Activated T-cell treated with anti-CD3 and anti-CD28 coated beads, Interleukin-2, amount 50 U/mL, for 72 hours (primary cell): ENCODE measurements at regions not wholly inside any gene's neighbourhood (a gene's known extent, or its start where the extent isn't known, plus 50 kb on each side); places are given as distances from the start of the nearest gene placed in this dataset.
"Not testable (repeated sequence)": the region's sequence is repeated elsewhere in the genome, so short reads cannot be mapped to it uniquely, and the experiment has no call there.

Experiments used
- ATAC-seq, 2 donors: fragments of 150-1000 bp; cut with Tn5 transposase; replicated peaks in 1 of 2; 2 replicates each; pipeline ENCODE4 v1.10.0; 2021; ENCODE audit warnings: moderate library complexity in 2 of 2, mild to moderate bottlenecking in 1 of 2
- DNase-seq, 2 donors: peaks; one replicate each; pipeline ENCODE4 v3.0.0; 2021 to 2022; ENCODE audit warnings: mixed read lengths in 1 of 2
- H3K27ac Mint-ChIP-seq: one replicate; pipeline ENCODE4 v1.8.0; 2022; ENCODE audit warnings: mild to moderate bottlenecking, moderate library complexity, mixed read lengths
- H3K27me3 Mint-ChIP-seq: one replicate; pipeline ENCODE4 v1.8.0; 2022; ENCODE audit warnings: low read depth, mixed read lengths
- H3K36me3 Mint-ChIP-seq, 2 donors: one replicate each; pipeline ENCODE4 v1.8.0; 2022; ENCODE audit warnings: mixed read lengths in 2 of 2, mild to moderate bottlenecking in 1 of 2; ENCODE audit not compliant: insufficient read depth in 2 of 2
- H3K4me1 Mint-ChIP-seq: one replicate; pipeline ENCODE4 v1.8.0; 2022; ENCODE audit warnings: low read depth, mixed read lengths
- H3K4me3 Mint-ChIP-seq, 2 donors: one replicate each; pipeline ENCODE4 v1.8.0; 2022; ENCODE audit warnings: mild to moderate bottlenecking in 2 of 2, mixed read lengths in 2 of 2, moderate library complexity in 2 of 2
- H3K9me3 Mint-ChIP-seq, 2 donors: one replicate each; pipeline ENCODE4 v1.8.0; 2022; ENCODE audit warnings: mixed read lengths in 2 of 2

DNA sequence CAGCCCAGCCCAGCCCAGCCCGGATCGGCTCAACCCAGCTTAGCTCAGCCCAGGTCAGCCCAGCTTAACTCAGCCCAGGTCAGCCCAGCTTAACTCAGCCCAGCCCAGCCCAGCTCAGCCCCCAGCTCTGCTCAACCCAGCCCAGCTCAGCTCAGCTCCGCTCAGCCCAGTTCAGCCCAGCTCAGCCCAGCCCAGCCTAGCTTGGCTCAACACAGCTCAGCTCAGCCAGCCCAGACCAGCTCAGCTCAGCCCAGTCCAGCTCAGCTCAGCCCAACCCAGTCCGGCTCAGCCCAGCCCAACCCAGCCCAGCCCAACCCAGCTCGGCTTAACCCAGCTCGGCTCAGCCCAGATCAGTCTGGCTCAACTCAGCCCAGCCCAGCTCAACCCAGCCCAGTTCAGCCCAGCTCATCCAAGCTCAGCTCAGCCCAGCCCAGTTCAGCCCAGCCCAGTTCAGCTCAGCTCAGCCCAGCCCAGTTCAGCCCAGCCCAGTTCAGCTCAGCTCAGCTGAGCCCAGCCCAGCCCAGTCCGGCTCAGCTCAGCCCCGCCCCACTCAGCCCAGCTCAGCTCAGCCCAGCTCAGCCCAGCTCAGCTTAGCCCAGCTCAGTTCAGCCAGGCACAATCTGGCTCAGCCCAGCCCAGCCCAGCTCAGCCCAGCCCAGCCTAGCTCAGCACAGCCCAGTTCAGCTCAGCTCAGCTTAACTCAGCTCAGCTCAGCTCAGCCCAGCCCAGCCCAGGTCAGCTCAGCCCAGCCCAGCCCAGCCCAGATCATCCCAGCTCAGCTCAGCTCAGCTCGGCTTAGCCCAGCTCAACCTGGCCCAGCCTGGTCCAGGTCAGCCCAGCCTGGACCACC, 331.7 kb downstream of the TMEM121 start:
- Mint-ChIP-seq H3K27ac (no peak overlapping the region), H3K36me3 (no peaks in the 10 kb centered on the region), H3K27me3 (peaks cover 16% of the 10 kb centered on the region), H3K4me3 (peak overlapping the region; percentile 34 to 55), H3K4me1 (peaks cover 26% of the 10 kb centered on the region), H3K9me3 (no peaks in the 10 kb centered on the region)
- DNase-seq (no peak), ATAC-seq (peak; percentile 13 to 32)

DNA sequence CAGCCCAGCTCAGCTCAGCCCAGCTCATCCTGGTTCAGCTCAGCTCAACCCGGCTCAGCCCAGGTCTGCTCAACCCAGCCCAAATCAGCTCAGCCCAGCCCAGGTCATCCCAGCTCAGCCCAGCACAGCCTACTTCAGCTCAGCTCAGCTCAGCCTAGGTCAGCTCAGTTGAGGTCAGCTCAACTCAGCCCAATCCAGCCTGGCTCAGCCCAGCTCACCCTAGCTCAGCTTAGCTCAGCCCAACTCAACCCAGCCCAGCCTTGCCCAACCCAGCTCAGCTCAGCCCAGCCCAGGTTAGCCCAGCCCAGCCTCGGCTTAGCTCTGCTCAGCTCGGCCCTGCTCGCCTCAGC, 332.3 kb downstream of the TMEM121 start:
- no peaks in the 10 kb centered on the region for H3K9me3 Mint-ChIP-seq
- DNase-seq (no peak), ATAC-seq (peak; percentile 8 to 18)
- H3K36me3 Mint-ChIP-seq, result no peaks in the 10 kb centered on the region
- peaks cover 26% of the 10 kb centered on the region for H3K4me1 Mint-ChIP-seq
- H3K27ac Mint-ChIP-seq, result no peak overlapping the region
- peaks cover 18% of the 10 kb centered on the region for H3K27me3 Mint-ChIP-seq
- peak overlapping the region; percentile 34 to 55 for H3K4me3 Mint-ChIP-seq

DNA sequence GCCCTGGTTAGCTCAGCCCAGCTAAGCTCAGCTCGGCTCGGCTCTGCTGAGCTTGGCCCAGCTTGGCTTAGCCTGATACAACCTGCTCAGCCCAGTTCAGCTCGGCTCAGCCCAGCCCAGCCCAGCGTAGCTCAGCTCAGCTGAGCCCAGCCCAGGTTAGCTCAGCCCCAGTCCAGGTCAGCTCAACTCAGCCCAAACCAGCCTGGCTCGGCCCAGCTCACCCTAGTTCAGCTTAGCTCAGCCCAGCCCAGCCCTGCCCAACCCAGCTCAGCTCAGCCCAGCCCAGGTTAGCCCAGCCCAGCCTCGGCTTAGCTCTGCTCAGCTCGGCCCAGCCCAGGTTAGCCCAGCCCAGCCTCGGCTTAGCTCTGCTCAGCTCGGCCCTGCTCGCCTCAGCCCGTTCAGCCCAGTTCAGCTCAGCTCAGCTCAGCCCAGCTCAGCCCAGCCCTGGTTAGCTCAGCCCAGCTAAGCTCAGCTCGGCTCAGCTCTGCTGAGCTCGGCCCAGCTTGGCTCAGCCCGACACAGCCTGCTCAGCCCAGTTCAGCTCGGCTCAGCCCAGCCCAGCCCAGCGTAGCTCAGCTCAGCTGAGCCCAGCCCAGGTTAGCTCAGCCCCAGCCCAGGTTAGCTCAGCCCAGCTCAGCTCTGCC, 332.8 kb downstream of the TMEM121 start:
- Mint-ChIP-seq H3K4me1 (peaks cover 26% of the 10 kb centered on the region), H3K4me3 (peak overlapping the region in 1 of 2 donors; percentile 55), H3K27me3 (peaks cover 18% of the 10 kb centered on the region)
- DNase-seq, H3K27ac Mint-ChIP-seq, H3K9me3 Mint-ChIP-seq, H3K36me3 Mint-ChIP-seq: not testable (repeated sequence)
- peak; percentile 9 to 23 for ATAC-seq

GRCh38 chr14:105859717-105860614, 333.6 kb downstream of the TMEM121 start:
- Mint-ChIP-seq H3K36me3 (no peaks in the 10 kb centered on the region), H3K4me1 (peaks cover 26% of the 10 kb centered on the region), H3K9me3 (no peaks in the 10 kb centered on the region), H3K27me3 (peaks cover 18% of the 10 kb centered on the region), H3K4me3 (peak overlapping the region; percentile 65 to 70), H3K27ac (no peak overlapping the region)
- no peak for DNase-seq
- peak; percentile 38 to 39 for ATAC-seq

- H3K9me3 Mint-ChIP-seq, result no peaks in the 10 kb centered on the region
- peak overlapping the region; percentile 65 to 70 for H3K4me3 Mint-ChIP-seq
- H3K27me3 Mint-ChIP-seq, result peaks cover 18% of the 10 kb centered on the region
- DNase-seq, result no peak
- H3K27ac Mint-ChIP-seq, result peak overlapping the region; percentile 10
- ATAC-seq, result no peak
- H3K36me3 Mint-ChIP-seq, result no peaks in the 10 kb centered on the region
- peaks cover 26% of the 10 kb centered on the region for H3K4me1 Mint-ChIP-seq
Measured at GRCh38 chr14:105860615-105861580, 334.5 kb downstream of the TMEM121 start.

DNA sequence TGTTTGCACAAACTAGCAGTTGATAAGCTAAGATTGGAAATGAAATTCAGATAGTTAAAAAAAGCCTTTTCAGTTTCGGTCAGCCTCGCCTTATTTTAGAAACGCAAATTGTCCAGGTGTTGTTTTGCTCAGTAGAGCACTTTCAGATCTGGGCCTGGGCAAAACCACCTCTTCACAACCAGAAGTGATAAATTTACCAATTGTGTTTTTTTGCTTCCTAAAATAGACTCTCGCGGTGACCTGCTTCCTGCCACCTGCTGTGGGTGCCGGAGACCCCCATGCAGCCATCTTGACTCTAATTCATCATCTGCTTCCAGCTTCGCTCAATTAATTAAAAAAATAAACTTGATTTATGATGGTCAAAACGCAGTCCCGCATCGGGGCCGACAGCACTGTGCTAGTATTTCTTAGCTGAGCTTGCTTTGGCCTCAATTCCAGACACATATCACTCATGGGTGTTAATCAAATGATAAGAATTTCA, 335.6 kb downstream of the TMEM121 start:
- H3K4me3 Mint-ChIP-seq, result peak overlapping the region; percentile 65 to 70
- ATAC-seq, result peak; percentile 14 to 39
- H3K4me1 Mint-ChIP-seq, result peaks cover 26% of the 10 kb centered on the region
- H3K9me3 Mint-ChIP-seq, result no peaks in the 10 kb centered on the region
- DNase-seq, result peak; percentile 17 to 34
- no peaks in the 10 kb centered on the region for H3K36me3 Mint-ChIP-seq
- peaks cover 18% of the 10 kb centered on the region for H3K27me3 Mint-ChIP-seq
- peak overlapping the region; percentile 57 for H3K27ac Mint-ChIP-seq

GRCh38 chr14:105862581-105863239, 336.3 kb downstream of the TMEM121 start:
- peaks cover 18% of the 10 kb centered on the region for H3K27me3 Mint-ChIP-seq

DNA sequence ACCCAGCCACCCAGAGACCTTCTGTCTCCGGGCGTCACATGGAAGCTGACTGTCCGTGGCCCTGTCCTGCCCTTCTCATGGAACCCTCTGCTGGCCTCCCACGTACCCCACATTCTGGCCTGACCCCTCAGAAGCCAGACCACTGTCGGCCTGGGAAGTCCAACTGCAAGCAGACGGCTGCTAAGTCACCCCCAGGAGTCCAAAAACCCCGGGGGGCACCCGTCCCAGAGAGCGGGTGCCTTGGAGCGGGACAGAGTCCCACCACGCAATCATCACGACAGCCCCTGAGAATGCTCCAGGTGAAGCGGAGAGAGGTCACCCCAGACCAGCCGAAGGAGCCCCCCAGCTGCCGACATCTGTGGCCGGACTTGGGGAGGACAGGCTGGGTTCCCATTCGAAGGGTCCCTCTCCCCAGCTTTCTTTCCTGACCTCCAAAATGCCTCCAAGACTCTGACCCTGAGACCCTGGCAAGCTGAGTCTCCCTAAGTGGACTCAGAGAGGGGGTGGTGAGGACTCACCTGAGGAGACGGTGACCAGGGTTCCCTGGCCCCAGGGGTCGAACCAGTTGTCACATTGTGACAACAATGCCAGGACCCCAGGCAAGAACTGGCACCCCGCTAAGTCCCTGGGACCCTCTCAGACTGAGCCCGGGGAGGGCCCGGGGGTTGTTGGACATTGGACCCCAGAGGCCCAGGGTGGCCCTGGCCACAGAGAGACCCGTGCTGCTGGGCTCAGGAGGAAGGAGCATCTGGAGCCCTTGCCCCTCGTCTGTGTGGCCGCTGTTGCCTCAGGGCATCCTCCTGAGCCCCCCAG, 337.1 kb downstream of the TMEM121 start:
- H3K27ac Mint-ChIP-seq, result no peak overlapping the region

More at GRCh38 chr14:105862581-105863239, 336.3 kb downstream of the TMEM121 start:
- ATAC-seq (no peak), DNase-seq (no peak)
- Mint-ChIP-seq H3K4me1 (peaks cover 26% of the 10 kb centered on the region), H3K36me3 (no peaks in the 10 kb centered on the region), H3K4me3 (peak overlapping the region; percentile 26 to 36), H3K9me3 (no peaks in the 10 kb centered on the region), H3K27ac (peak overlapping the region; percentile 12)

GRCh38 chr14:105864116-105864515, 337.7 kb downstream of the TMEM121 start:
- peaks cover 26% of the 10 kb centered on the region for H3K4me1 Mint-ChIP-seq
- ATAC-seq (no peak), DNase-seq (no peak)
- H3K4me3 Mint-ChIP-seq, result no peak overlapping the region
- H3K9me3 Mint-ChIP-seq, result no peaks in the 10 kb centered on the region
- H3K27ac Mint-ChIP-seq, result no peak overlapping the region
- H3K36me3 Mint-ChIP-seq, result no peaks in the 10 kb centered on the region
- peaks cover 18% of the 10 kb centered on the region for H3K27me3 Mint-ChIP-seq

More for the DNA sequence above, 337.1 kb downstream of the TMEM121 start:
- Mint-ChIP-seq H3K36me3 (no peaks in the 10 kb centered on the region), H3K9me3 (no peaks in the 10 kb centered on the region), H3K4me3 (no peak overlapping the region), H3K4me1 (peaks cover 26% of the 10 kb centered on the region), H3K27me3 (peaks cover 18% of the 10 kb centered on the region)
- DNase-seq (no peak), ATAC-seq (no peak)

GRCh38 chr14:105864651-105865265, 338.4 kb downstream of the TMEM121 start:
- Mint-ChIP-seq H3K36me3 (no peaks in the 10 kb centered on the region), H3K27me3 (peaks cover 18% of the 10 kb centered on the region), H3K27ac (no peak overlapping the region), H3K4me3 (no peak overlapping the region), H3K9me3 (no peaks in the 10 kb centered on the region), H3K4me1 (peaks cover 26% of the 10 kb centered on the region)
- DNase-seq (no peak), ATAC-seq (no peak)
